ENCODE measurements at regions not wholly inside any gene's neighbourhood (a gene's known extent, or its start where the extent isn't known, plus 50 kb on each side); places are given as distances from the start of the nearest gene placed in this dataset.
"Not testable (repeated sequence)": the region's sequence is repeated elsewhere in the genome, so short reads cannot be mapped to it uniquely, and the experiment has no call there.

- H3K4me1 ChIP-seq, result no peaks in the 10 kb centered on the region
- H3K27me3 ChIP-seq, result no peaks in the 10 kb centered on the region
- no peaks in the 10 kb centered on the region for H3K9me3 ChIP-seq
- H3K27ac ChIP-seq, result no peak overlapping the region
- intact Hi-C loops (cut with DNase I), result no loop called here
- no peak for DNase-seq (ENCODE audit: low spot score in 2 of 2)
- H3K4me3 ChIP-seq, result no peak overlapping the region
- TF ChIP-seq CTCF (IDR thresholded peaks at IDR 0.05), result no peak
- no peaks in the 10 kb centered on the region for H3K36me3 ChIP-seq
Measured at GRCh38 chr17:71104225-71104624, 934.9 kb downstream of the KCNJ2 start.

GRCh38 chr17:71106056-71106455 lies 936.7 kb downstream of the KCNJ2 start:
- DNase-seq (ENCODE audit: low spot score in 2 of 2); H3K9me3 ChIP-seq; H3K4me1 ChIP-seq; H3K27me3 ChIP-seq; H3K36me3 ChIP-seq; H3K4me3 ChIP-seq; intact Hi-C loops (cut with DNase I); H3K27ac ChIP-seq: not testable (repeated sequence)

- Histone ChIP-seq H3K27ac (no peak overlapping the region), H3K27me3 (no peaks in the 10 kb centered on the region), H3K9me3 (no peaks in the 10 kb centered on the region), H3K4me1 (no peaks in the 10 kb centered on the region), H3K4me3 (no peak overlapping the region), H3K36me3 (no peaks in the 10 kb centered on the region)
- no peak for TF ChIP-seq CTCF (IDR thresholded peaks at IDR 0.05)
- DNase-seq (ENCODE audit: low spot score in 2 of 2), result no peak
- intact Hi-C loops (cut with DNase I), result no loop called here
Measured at GRCh38 chr17:71107136-71107535, 937.8 kb downstream of the KCNJ2 start.

- Histone ChIP-seq H3K9me3 (no peaks in the 10 kb centered on the region), H3K27ac (no peak overlapping the region), H3K36me3 (no peaks in the 10 kb centered on the region), H3K4me1 (no peaks in the 10 kb centered on the region), H3K27me3 (no peaks in the 10 kb centered on the region), H3K4me3 (no peak overlapping the region)
- DNase-seq (ENCODE audit: low spot score in 2 of 2), result no peak
- intact Hi-C loops (cut with DNase I), result no loop called here
- TF ChIP-seq CTCF (IDR thresholded peaks at IDR 0.05), result no peak
Measured at GRCh38 chr17:71109697-71110096, 940.4 kb downstream of the KCNJ2 start.

GRCh38 chr17:71110326-71110725 lies 941.0 kb downstream of the KCNJ2 start:
- H3K9me3 ChIP-seq, result no peaks in the 10 kb centered on the region
- no peak for TF ChIP-seq CTCF (IDR thresholded peaks at IDR 0.05)
- H3K36me3 ChIP-seq, result no peaks in the 10 kb centered on the region
- intact Hi-C loops (cut with DNase I), result no loop called here
- DNase-seq (ENCODE audit: low spot score in 2 of 2), result no peak
- H3K4me1 ChIP-seq, result no peaks in the 10 kb centered on the region
- no peak overlapping the region for H3K4me3 ChIP-seq
- no peaks in the 10 kb centered on the region for H3K27me3 ChIP-seq
- no peak overlapping the region for H3K27ac ChIP-seq

- TF ChIP-seq CTCF (IDR thresholded peaks at IDR 0.05), result no peak
- H3K4me1 ChIP-seq, result no peaks in the 10 kb centered on the region
- no peak overlapping the region for H3K4me3 ChIP-seq
- no peak overlapping the region for H3K27ac ChIP-seq
- no peaks in the 10 kb centered on the region for H3K9me3 ChIP-seq
- intact Hi-C loops (cut with DNase I), result no loop called here
- no peaks in the 10 kb centered on the region for H3K27me3 ChIP-seq
- no peak for DNase-seq (ENCODE audit: low spot score in 2 of 2)
- H3K36me3 ChIP-seq, result no peaks in the 10 kb centered on the region
Measured at GRCh38 chr17:71111460-71111859, 942.1 kb downstream of the KCNJ2 start.
